Effector memory CD8-positive, alpha-beta T cell (primary cell): ENCODE measurements at regions not wholly inside any gene's neighbourhood (a gene's known extent, or its start where the extent isn't known, plus 50 kb on each side); places are given as distances from the start of the nearest gene placed in this dataset.

Experiments
- ATAC-seq: fragments of 150-1000 bp; cut with Tn5 transposase; replicated peaks from 2 replicates; pipeline ENCODE4 v1.10.0; 2021; ENCODE audit warnings: mild to moderate bottlenecking, moderate library complexity
- DNase-seq, 3 experiments: peaks; one replicate each; pipeline ENCODE4 v3.0.0; 2021
- H3K27ac Mint-ChIP-seq, 2 donors: one replicate each; pipeline ENCODE4 v1.8.0; 2022; ENCODE audit warnings: mild to moderate bottlenecking in 2 of 2, mixed read lengths in 2 of 2, moderate library complexity in 2 of 2
- H3K27me3 Mint-ChIP-seq, 2 donors: one replicate each; pipeline ENCODE4 v1.8.0; 2022; ENCODE audit warnings: mixed read lengths in 2 of 2
- H3K36me3 Mint-ChIP-seq: one replicate; pipeline ENCODE4 v1.8.0; 2022; ENCODE audit warnings: mild to moderate bottlenecking, moderate library complexity, mixed read lengths; ENCODE audit not compliant: insufficient read depth
- H3K4me1 Mint-ChIP-seq, 2 donors: one replicate each; pipeline ENCODE4 v1.8.0; 2022; ENCODE audit warnings: low read depth in 2 of 2, mixed read lengths in 2 of 2
- H3K4me3 Mint-ChIP-seq, 2 donors: one replicate each; pipeline ENCODE4 v1.8.0; 2022; ENCODE audit warnings: mild to moderate bottlenecking in 2 of 2, mixed read lengths in 2 of 2, moderate library complexity in 2 of 2
- H3K9me3 Mint-ChIP-seq, 2 donors: one replicate each; pipeline ENCODE4 v1.8.0; 2022; ENCODE audit warnings: mixed read lengths in 2 of 2

- Mint-ChIP-seq H3K9me3 (peaks cover 0 to 10% of the 10 kb centered on the region in 2 donors), H3K27ac (no peak overlapping the region)
Observed at GRCh38 chr6:133637874-133638273, 251.0 kb upstream of the TCF21 start.

DNA sequence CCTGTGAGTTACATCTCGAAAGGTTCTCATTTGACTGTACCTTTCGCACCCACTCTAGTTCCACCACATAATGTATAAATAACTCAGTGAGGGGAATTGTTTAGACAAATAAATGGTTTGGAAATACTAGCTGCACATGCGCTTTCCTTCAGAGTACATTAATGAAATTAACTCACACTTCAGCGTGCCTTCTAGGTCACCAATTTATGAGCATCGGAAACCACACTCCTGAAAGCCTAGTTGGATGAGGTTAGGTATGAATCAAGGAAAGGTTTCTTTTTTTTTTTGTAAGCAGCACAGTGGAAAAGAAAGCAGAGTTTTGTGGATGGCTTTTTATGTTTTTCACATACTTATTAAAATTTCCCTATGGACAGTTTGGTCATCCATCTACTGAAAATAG, 247.8 kb upstream of the TCF21 start:
- no peak overlapping the region for H3K4me3 Mint-ChIP-seq
- H3K27me3 Mint-ChIP-seq, result no peaks in the 10 kb centered on the region
- no peaks in the 10 kb centered on the region for H3K36me3 Mint-ChIP-seq
- DNase-seq (no peak), ATAC-seq (no peak)
- H3K27ac Mint-ChIP-seq, result no peak overlapping the region
- no peaks in the 10 kb centered on the region for H3K4me1 Mint-ChIP-seq
- H3K9me3 Mint-ChIP-seq, result peaks cover 0 to 10% of the 10 kb centered on the region in 2 donors

More at GRCh38 chr6:133637874-133638273, 251.0 kb upstream of the TCF21 start:
- no peak for ATAC-seq
- H3K36me3 Mint-ChIP-seq, result no peaks in the 10 kb centered on the region
- no peaks in the 10 kb centered on the region for H3K4me1 Mint-ChIP-seq
- H3K27me3 Mint-ChIP-seq, result no peaks in the 10 kb centered on the region
- no peak for DNase-seq
- no peak overlapping the region for H3K4me3 Mint-ChIP-seq

DNA sequence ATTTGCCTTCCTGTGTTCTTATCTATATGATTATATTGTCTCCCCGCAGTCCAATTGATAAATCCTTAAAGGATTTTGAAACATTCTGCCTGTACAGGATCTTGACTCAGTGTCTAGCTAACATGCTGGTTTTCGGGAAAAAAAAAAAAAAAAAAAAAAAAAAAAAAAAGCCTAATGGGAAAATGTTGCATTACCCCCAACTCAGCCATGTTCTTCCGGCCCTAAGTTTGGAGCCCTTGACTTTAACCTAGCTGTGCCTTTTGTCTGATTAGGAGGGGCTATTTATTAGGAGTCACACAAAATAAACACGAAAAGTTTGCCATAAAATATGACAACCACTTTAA, 244.4 kb upstream of the TCF21 start:
- Mint-ChIP-seq H3K9me3 (no peaks in the 10 kb centered on the region), H3K27ac (no peak overlapping the region), H3K36me3 (no peaks in the 10 kb centered on the region), H3K27me3 (no peaks in the 10 kb centered on the region), H3K4me1 (no peaks in the 10 kb centered on the region), H3K4me3 (no peak overlapping the region)
- no peak for ATAC-seq
- DNase-seq, result no peak

- Mint-ChIP-seq H3K9me3 (no peaks in the 10 kb centered on the region), H3K27me3 (no peaks in the 10 kb centered on the region), H3K36me3 (no peaks in the 10 kb centered on the region), H3K27ac (no peak overlapping the region), H3K4me1 (no peaks in the 10 kb centered on the region), H3K4me3 (no peak overlapping the region)
- DNase-seq, result no peak
- ATAC-seq, result no peak
Observed at GRCh38 chr6:133644892-133645619, 243.9 kb upstream of the TCF21 start.

DNA sequence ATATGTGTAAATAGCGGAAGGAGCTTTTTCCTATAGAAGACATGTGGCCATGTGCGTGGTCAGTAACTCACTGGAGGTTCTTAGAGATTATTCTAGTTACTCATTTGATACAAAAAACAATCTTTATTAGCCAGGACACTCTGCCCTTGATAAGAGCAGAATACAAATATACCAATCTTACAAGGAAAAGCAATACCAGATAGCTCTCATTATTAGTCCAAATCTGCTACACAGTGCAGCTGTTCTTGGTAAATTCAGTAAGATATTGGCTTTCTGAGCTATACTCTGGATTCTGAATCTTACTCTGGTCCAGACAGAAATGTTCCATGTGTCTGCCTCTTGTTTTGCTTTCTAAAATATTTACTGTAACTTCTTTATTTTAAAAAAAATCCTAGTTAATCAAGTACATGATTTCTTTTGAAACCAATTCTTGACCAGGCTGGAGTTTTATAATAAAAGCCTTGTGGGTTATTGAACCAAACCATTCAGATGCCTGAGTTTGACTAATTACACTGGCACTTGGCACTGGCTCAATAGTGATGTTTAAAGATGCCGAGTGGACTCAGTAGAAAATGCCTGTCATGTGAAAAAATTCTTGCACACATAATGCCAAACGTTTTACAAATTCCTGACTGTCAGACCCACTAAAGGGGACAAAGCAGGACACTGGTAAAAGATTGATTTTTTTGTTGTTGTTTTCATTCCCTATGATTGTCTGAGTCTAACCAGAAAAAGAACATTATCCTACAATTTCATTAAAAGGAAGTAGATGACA, 242.8 kb upstream of the TCF21 start:
- no peak overlapping the region for H3K4me3 Mint-ChIP-seq
- H3K4me1 Mint-ChIP-seq, result no peaks in the 10 kb centered on the region
- H3K27me3 Mint-ChIP-seq, result no peaks in the 10 kb centered on the region
- DNase-seq (no peak), ATAC-seq (no peak)
- H3K9me3 Mint-ChIP-seq, result no peaks in the 10 kb centered on the region
- no peak overlapping the region for H3K27ac Mint-ChIP-seq
- H3K36me3 Mint-ChIP-seq, result no peaks in the 10 kb centered on the region

DNA sequence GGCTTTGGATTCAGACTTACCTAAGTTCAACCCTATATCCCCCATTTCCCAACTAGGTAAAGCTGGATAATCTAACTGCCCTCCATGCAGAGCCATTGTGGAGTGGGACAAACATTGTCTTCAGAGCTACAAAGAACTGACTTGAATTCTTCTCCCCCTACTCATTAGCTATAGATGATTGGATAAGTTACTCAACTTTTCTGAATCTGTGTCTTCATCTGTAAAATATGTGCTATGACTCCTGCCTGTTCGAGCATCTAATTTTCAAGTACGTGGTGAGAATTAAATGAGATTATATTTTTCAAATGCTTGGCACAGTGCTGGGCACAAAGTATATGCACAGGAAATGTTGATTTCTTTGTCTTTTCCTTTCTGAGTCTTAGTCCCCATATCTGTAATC, 240.3 kb upstream of the TCF21 start:
- no peak for DNase-seq

DNA sequence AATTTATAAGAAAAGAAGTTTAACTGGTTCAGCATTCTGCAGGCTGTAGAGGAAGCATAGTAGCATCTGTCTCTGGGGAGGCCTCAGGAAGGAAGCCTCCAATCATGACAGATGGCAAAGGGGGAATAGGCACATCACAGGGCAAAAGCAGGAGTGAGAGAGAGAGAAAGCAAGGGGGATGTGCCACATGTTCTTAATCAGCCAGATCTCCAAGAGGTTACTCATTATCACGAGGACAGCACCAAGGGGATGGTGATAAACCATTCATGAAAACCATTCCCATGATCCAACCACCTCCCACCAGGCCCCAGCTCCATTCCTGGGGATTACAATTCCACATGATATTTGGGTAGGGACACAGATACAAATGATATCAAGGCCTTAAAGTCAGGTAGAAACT, 217.5 kb upstream of the TCF21 start:
- H3K27ac Mint-ChIP-seq, result no peak overlapping the region
- ATAC-seq, result no peak
- no peak overlapping the region for H3K4me3 Mint-ChIP-seq
- peaks cover 0 to 7% of the 10 kb centered on the region in 2 donors for H3K9me3 Mint-ChIP-seq
- no peak for DNase-seq
- H3K36me3 Mint-ChIP-seq, result no peaks in the 10 kb centered on the region
- H3K4me1 Mint-ChIP-seq, result no peaks in the 10 kb centered on the region
- H3K27me3 Mint-ChIP-seq, result no peaks in the 10 kb centered on the region

More for the DNA sequence above, 240.3 kb upstream of the TCF21 start:
- no peak for ATAC-seq
- Mint-ChIP-seq H3K9me3 (no peaks in the 10 kb centered on the region), H3K27ac (no peak overlapping the region), H3K27me3 (no peaks in the 10 kb centered on the region), H3K36me3 (no peaks in the 10 kb centered on the region), H3K4me3 (no peak overlapping the region), H3K4me1 (no peaks in the 10 kb centered on the region)

DNA sequence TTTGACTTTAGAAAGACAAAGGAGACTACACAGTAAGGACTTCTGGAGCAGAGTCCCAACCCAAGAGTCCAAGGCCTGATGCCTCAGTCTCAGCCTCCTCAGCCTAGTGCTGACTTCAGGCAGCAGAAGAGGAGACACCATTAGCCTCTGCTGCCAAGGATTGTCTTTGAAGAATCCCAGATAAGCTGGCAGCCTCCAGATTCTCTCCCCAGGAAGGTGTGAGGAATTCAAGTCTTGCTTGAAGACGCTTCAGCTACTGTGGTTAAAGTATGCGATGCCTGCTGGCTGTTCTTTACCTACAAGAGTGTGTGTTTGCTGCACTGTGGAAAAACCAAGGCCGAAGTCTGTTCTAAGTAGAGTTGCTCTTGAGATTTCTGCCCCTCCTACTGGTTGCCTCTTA, 215.9 kb upstream of the TCF21 start:
- ATAC-seq, result no peak
- DNase-seq, result no peak
- Mint-ChIP-seq H3K27me3 (no peaks in the 10 kb centered on the region), H3K27ac (no peak overlapping the region), H3K9me3 (peaks cover 0 to 7% of the 10 kb centered on the region in 2 donors), H3K4me1 (no peaks in the 10 kb centered on the region), H3K4me3 (no peak overlapping the region), H3K36me3 (no peaks in the 10 kb centered on the region)

- no peaks in the 10 kb centered on the region for H3K4me1 Mint-ChIP-seq
- no peak overlapping the region for H3K27ac Mint-ChIP-seq
- ATAC-seq, result no peak
- H3K4me3 Mint-ChIP-seq, result no peak overlapping the region
- H3K27me3 Mint-ChIP-seq, result no peaks in the 10 kb centered on the region
- DNase-seq, result no peak
- peaks cover 1 to 7% of the 10 kb centered on the region in 2 donors for H3K9me3 Mint-ChIP-seq
- H3K36me3 Mint-ChIP-seq, result no peaks in the 10 kb centered on the region
Observed at GRCh38 chr6:133674661-133675060, 214.3 kb upstream of the TCF21 start.

DNA sequence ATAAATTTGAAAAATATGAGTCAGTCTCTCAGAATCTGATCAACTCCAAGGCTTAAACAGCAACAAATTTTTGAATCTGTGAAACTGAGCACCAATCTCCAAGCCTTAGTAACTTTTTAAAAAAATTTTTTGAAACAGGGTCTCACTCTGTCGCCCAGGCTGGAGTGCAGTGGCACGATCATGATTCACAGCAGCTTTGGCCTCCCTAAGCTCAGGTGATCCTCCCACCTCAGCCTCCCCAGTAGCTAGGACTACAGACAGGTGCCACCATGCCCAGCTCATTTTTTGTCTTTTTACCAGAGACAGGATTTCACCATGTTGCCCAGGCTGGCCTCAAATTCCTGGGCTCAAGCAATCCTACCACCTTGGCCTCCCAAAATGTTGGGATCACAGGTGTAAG, 207.9 kb upstream of the TCF21 start:
- H3K27me3 Mint-ChIP-seq, result no peaks in the 10 kb centered on the region
- no peak overlapping the region for H3K27ac Mint-ChIP-seq
- no peaks in the 10 kb centered on the region for H3K36me3 Mint-ChIP-seq
- H3K4me1 Mint-ChIP-seq, result no peaks in the 10 kb centered on the region
- DNase-seq (no peak), ATAC-seq (no peak)
- H3K4me3 Mint-ChIP-seq, result no peak overlapping the region
- peaks cover 0 to 1% of the 10 kb centered on the region in 2 donors for H3K9me3 Mint-ChIP-seq

DNA sequence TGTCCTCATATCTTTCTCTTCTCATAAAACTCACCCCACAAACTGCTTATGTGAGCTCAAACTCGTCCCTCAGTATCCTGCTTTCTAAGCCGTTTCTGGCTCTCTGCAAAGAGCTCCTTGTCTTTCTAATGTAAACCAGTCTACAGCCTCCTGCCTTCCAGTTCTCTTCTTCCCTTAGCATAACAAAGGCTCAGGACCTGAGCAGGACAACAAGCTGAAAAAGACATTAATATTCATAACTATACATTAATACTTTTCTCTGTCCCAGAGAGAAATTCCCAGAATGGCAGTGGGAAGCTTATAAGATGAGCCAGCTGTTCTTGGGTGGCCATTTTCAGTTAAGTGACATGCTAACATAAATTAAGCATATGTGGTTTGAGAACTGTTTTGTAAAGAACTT, 207.0 kb upstream of the TCF21 start:
- Mint-ChIP-seq H3K9me3 (peaks cover 0 to 1% of the 10 kb centered on the region in 2 donors), H3K27me3 (no peaks in the 10 kb centered on the region), H3K4me1 (no peaks in the 10 kb centered on the region), H3K27ac (no peak overlapping the region), H3K4me3 (no peak overlapping the region), H3K36me3 (no peaks in the 10 kb centered on the region)
- no peak for ATAC-seq
- DNase-seq, result no peak

DNA sequence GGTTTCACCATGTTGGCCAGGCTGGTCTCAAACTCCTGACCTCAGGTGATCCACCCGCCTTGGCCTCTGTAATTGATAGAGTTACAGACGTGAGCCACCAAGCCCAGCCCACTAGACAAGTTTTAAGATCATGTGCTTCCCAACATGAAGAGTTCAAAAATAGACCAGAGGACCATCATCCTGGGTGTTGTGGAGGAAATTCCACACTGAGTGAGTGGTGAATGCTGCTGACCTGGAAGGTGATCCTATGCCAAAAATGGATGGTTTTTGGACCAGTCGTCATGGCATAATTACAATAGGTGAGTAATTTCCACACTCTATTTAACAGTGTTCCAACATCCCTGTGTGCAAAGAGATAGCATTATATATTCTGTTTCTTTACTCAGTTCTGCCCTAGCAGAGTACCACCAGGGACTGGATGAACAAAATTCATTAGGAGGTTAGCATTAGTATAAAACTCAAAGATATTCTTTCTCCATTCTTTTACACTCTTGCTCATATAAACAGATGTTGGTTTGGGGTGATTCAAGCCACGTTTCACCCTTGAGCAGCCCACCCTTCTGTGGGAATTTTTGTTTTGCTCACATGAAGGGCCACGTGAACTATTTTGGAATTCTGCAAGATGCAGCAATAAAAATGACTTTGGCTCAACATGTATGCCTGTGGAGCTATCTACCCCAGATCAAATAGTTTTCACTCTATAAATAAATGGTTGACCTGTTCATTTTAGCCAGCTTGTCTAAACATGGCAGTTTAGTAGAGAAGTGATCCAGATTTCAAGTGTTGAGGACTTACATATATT, 206.2 kb upstream of the TCF21 start:
- no peak for ATAC-seq
- Mint-ChIP-seq H3K27me3 (no peaks in the 10 kb centered on the region), H3K36me3 (no peaks in the 10 kb centered on the region), H3K4me1 (no peaks in the 10 kb centered on the region), H3K4me3 (no peak overlapping the region), H3K27ac (no peak overlapping the region), H3K9me3 (peaks cover 0 to 1% of the 10 kb centered on the region in 2 donors)
- DNase-seq, result no peak

GRCh38 chr6:133683308-133683580, 205.7 kb upstream of the TCF21 start:
- DNase-seq (no peak), ATAC-seq (no peak)
- H3K9me3 Mint-ChIP-seq, result peaks cover 0 to 1% of the 10 kb centered on the region in 2 donors
- H3K36me3 Mint-ChIP-seq, result no peaks in the 10 kb centered on the region
- H3K27me3 Mint-ChIP-seq, result no peaks in the 10 kb centered on the region
- H3K27ac Mint-ChIP-seq, result no peak overlapping the region
- no peak overlapping the region for H3K4me3 Mint-ChIP-seq
- H3K4me1 Mint-ChIP-seq, result no peaks in the 10 kb centered on the region

GRCh38 chr6:133683606-133684005, 205.3 kb upstream of the TCF21 start:
- DNase-seq (no peak), ATAC-seq (no peak)
- peaks cover 0 to 1% of the 10 kb centered on the region in 2 donors for H3K9me3 Mint-ChIP-seq
- H3K4me3 Mint-ChIP-seq, result no peak overlapping the region
- H3K4me1 Mint-ChIP-seq, result no peaks in the 10 kb centered on the region
- H3K27ac Mint-ChIP-seq, result no peak overlapping the region
- H3K36me3 Mint-ChIP-seq, result no peaks in the 10 kb centered on the region
- no peaks in the 10 kb centered on the region for H3K27me3 Mint-ChIP-seq
